ENCODE measurements at regions not wholly inside any gene's neighbourhood (a gene's known extent, or its start where the extent isn't known, plus 50 kb on each side); places are given as distances from the start of the nearest gene placed in this dataset.
"Not testable (repeated sequence)": the region's sequence is repeated elsewhere in the genome, so short reads cannot be mapped to it uniquely, and the experiment has no call there.

GRCh38 chr5:100683881-100684280 is 148.7 kb downstream of the FAM174A start:
- no peak for TF ChIP-seq CTCF (IDR thresholded peaks at IDR 0.05; ENCODE audit: low read depth, low read length)
- no peak overlapping the region for H3K27ac ChIP-seq (ENCODE audit: low read depth, low read length)
- ChIA-PET CTCF (no interaction called here), POLR2A (no interaction called here)
- H3K4me3 ChIP-seq (ENCODE audit: low read depth, low read length): no peak overlapping the region
- peaks cover 3% of the 10 kb centered on the region; the same call in 1 of the 2 replicates for H3K9me3 ChIP-seq (ENCODE audit: control insufficient read depth, insufficient read depth, low read length)
- no peak for DNase-seq (ENCODE audit: low read depth, low spot score)
- H3K27me3 ChIP-seq (ENCODE audit: control insufficient read depth, insufficient read depth, low read length): no peaks in the 10 kb centered on the region

- H3K27ac ChIP-seq (ENCODE audit: low read depth, low read length); H3K9me3 ChIP-seq (ENCODE audit: control insufficient read depth, insufficient read depth, low read length); H3K27me3 ChIP-seq (ENCODE audit: control insufficient read depth, insufficient read depth, low read length); POLR2A ChIA-PET; H3K4me3 ChIP-seq (ENCODE audit: low read depth, low read length); DNase-seq (ENCODE audit: low read depth, low spot score); CTCF ChIA-PET: not testable (repeated sequence)
Measured at GRCh38 chr5:100685122-100685521, 149.9 kb downstream of the FAM174A start.

- CTCF ChIA-PET; H3K27me3 ChIP-seq (ENCODE audit: control insufficient read depth, insufficient read depth, low read length); H3K9me3 ChIP-seq (ENCODE audit: control insufficient read depth, insufficient read depth, low read length); DNase-seq (ENCODE audit: low read depth, low spot score); H3K4me3 ChIP-seq (ENCODE audit: low read depth, low read length); H3K27ac ChIP-seq (ENCODE audit: low read depth, low read length); POLR2A ChIA-PET: not testable (repeated sequence)
Measured at GRCh38 chr5:100688834-100689233, 153.7 kb downstream of the FAM174A start.

- Histone ChIP-seq H3K27ac (ENCODE audit: low read depth, low read length) (no peak overlapping the region), H3K4me3 (ENCODE audit: low read depth, low read length) (no peak overlapping the region), H3K27me3 (ENCODE audit: control insufficient read depth, insufficient read depth, low read length) (no peaks in the 10 kb centered on the region), H3K9me3 (ENCODE audit: control insufficient read depth, insufficient read depth, low read length) (no peaks in the 10 kb centered on the region; the same call in 1 of the 2 replicates)
- ChIA-PET CTCF (interaction anchor here (0.6 kb wide), 2 partner anchors 8 to 141 kb away, joined by 3 read pairs; no protein-coding TSS in a partner anchor), POLR2A (no interaction called here)
- DNase-seq (ENCODE audit: low read depth, low spot score): no peak
- TF ChIP-seq CTCF (IDR thresholded peaks at IDR 0.05; ENCODE audit: low read depth, low read length): no peak
Measured at GRCh38 chr5:100690036-100690560, 154.9 kb downstream of the FAM174A start.

GRCh38 chr5:100691085-100691484 is 155.9 kb downstream of the FAM174A start:
- POLR2A ChIA-PET: no interaction called here
- no peak overlapping the region for H3K27ac ChIP-seq (ENCODE audit: low read depth, low read length)
- H3K9me3 ChIP-seq (ENCODE audit: control insufficient read depth, insufficient read depth, low read length): no peaks in the 10 kb centered on the region; the same call in 1 of the 2 replicates
- H3K4me3 ChIP-seq (ENCODE audit: low read depth, low read length): no peak overlapping the region
- CTCF ChIA-PET: interaction anchor here (0.6 kb wide), 1 partner anchor 142 kb away, joined by 3 read pairs; no protein-coding TSS in a partner anchor
- TF ChIP-seq CTCF (IDR thresholded peaks at IDR 0.05; ENCODE audit: low read depth, low read length): no peak
- H3K27me3 ChIP-seq (ENCODE audit: control insufficient read depth, insufficient read depth, low read length): no peaks in the 10 kb centered on the region
- DNase-seq (ENCODE audit: low read depth, low spot score): no peak

GRCh38 chr5:100691548-100691947 is 156.4 kb downstream of the FAM174A start:
- Histone ChIP-seq H3K4me3 (ENCODE audit: low read depth, low read length) (no peak overlapping the region), H3K27ac (ENCODE audit: low read depth, low read length) (no peak overlapping the region), H3K9me3 (ENCODE audit: control insufficient read depth, insufficient read depth, low read length) (no peaks in the 10 kb centered on the region; the same call in 1 of the 2 replicates), H3K27me3 (ENCODE audit: control insufficient read depth, insufficient read depth, low read length) (no peaks in the 10 kb centered on the region)
- POLR2A ChIA-PET: no interaction called here
- DNase-seq (ENCODE audit: low read depth, low spot score): no peak
- no peak for TF ChIP-seq CTCF (IDR thresholded peaks at IDR 0.05; ENCODE audit: low read depth, low read length)
- CTCF ChIA-PET: no interaction called here
